Esophagus muscularis mucosa (tissue), 3 donors: ENCODE measurements at regions not wholly inside any gene's neighbourhood (a gene's known extent, or its start where the extent isn't known, plus 50 kb on each side); places are given as distances from the start of the nearest gene placed in this dataset.

Source experiments
- CTCF ChIP-seq, 3 experiments: fragments of 200-600 bp in 2 of 3; fragments of 450-650 bp in 1 of 3; sonication (generic) in 2 of 3; IDR thresholded peaks; one replicate each; pipeline ENCODE4 v1.5.1; 2017 to 2019; ENCODE audit warnings: antibody characterized with exemption in 3 of 3, mild to moderate bottlenecking in 2 of 3, moderate library complexity in 1 of 3
- POLR2A ChIP-seq: fragments of 450-650 bp; IDR thresholded peaks from one replicate; pipeline ENCODE4 v1.6.1; 2017; ENCODE audit warnings: antibody characterized with exemption, moderate library complexity, mild to moderate bottlenecking, low read depth

DNA sequence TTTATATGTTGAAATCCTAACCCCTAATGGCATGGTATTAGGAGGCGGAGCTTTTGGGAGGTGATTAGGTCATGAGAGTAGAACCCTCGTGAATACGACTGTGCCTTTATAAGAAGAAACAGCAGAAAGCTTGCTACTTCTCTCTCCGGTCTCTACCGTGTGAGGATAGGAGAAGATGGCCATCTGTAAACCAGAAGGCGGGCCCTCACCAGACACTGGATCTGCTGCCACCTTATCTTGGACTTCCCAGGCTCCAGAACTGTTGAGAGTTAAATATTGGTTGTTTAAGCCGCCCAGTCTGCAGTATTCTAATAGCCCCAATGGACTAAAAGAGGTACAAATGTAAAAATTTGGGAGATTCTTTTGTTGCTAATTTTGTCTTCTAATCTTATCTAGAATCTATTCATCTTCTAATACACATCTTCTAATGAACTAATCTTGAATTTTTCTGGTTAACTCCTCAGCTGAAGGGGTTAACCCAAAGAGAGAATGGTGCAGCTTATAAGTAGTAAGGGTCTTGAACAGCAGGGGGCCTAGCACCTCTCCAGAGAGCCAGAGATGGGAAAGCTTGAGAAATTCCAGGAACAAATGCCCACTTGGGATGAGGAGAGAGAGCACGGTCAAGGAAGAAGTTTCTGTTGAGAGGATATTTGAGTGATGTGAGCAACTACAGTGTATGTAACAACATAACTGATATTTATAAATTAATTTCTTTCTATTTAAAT lies 264.0 kb upstream of the GRIP1 start:
- TF ChIP-seq POLR2A: no peak
- TF ChIP-seq CTCF (IDR thresholded peaks at IDR 0.05): no peak
